Tongue (tissue), 1 donor: ENCODE measurements at regions not wholly inside any gene's neighbourhood (a gene's known extent, or its start where the extent isn't known, plus 50 kb on each side); places are given as distances from the start of the nearest gene placed in this dataset.

Experiments
- DNase-seq: peaks from one replicate; pipeline ENCODE4 v3.0.0-alpha.2; 2015

- no peak for DNase-seq
Measured at GRCh38 chr2:172204309-172204708, 101.6 kb upstream of the DLX2 start.

- DNase-seq = no peak
Measured at GRCh38 chr2:172204762-172205161, 102.1 kb upstream of the DLX2 start.

- DNase-seq = no peak
Measured at GRCh38 chr2:172205292-172205691, 102.6 kb upstream of the DLX2 start.

GRCh38 chr2:172207911-172208310 is 105.2 kb upstream of the DLX2 start:
- DNase-seq = peak; percentile 43

- no peak for DNase-seq
Measured at GRCh38 chr2:172208791-172209325, 106.2 kb upstream of the DLX2 start.

- no peak for DNase-seq
Measured at GRCh38 chr2:172210599-172210998, 107.9 kb upstream of the DLX2 start.

GRCh38 chr2:172211512-172211911 is 108.8 kb upstream of the DLX2 start:
- no peak for DNase-seq

GRCh38 chr2:172213116-172213860 is 110.6 kb upstream of the DLX2 start:
- DNase-seq = no peak

- no peak for DNase-seq
Measured at GRCh38 chr2:172214252-172214651, 111.6 kb upstream of the DLX2 start.

- DNase-seq = no peak
Measured at GRCh38 chr2:172215172-172215935, 112.7 kb upstream of the DLX2 start.

- no peak for DNase-seq
Measured at GRCh38 chr2:172215936-172216335, 113.2 kb upstream of the DLX2 start.

GRCh38 chr2:172216477-172216876 is 113.8 kb upstream of the DLX2 start:
- DNase-seq = no peak

GRCh38 chr2:172219201-172219600 is 116.5 kb upstream of the DLX2 start:
- no peak for DNase-seq

GRCh38 chr2:172220121-172220520 is 117.4 kb upstream of the DLX2 start:
- DNase-seq = no peak

GRCh38 chr2:172223601-172224054 is 120.9 kb upstream of the DLX2 start:
- DNase-seq = no peak

- no peak for DNase-seq
Measured at GRCh38 chr2:172225786-172226185, 123.1 kb upstream of the DLX2 start.

- no peak for DNase-seq
Measured at GRCh38 chr2:172226244-172227061, 123.8 kb upstream of the DLX2 start.

GRCh38 chr2:172227719-172228118 is 125.0 kb upstream of the DLX2 start:
- DNase-seq = no peak

- peak; percentile 85 for DNase-seq
Measured at GRCh38 chr2:172228177-172228808, 125.6 kb upstream of the DLX2 start.

- DNase-seq = no peak
Measured at GRCh38 chr2:172229125-172229524, 126.4 kb upstream of the DLX2 start.

- no peak for DNase-seq
Measured at GRCh38 chr2:172230332-172230888, 127.7 kb upstream of the DLX2 start.
